AG08395 (cell line): ENCODE measurements at regions not wholly inside any gene's neighbourhood (a gene's known extent, or its start where the extent isn't known, plus 50 kb on each side); places are given as distances from the start of the nearest gene placed in this dataset.

Experiments used
- DNase-seq: peaks from one replicate; pipeline ENCODE4 v3.0.0; 2012; ENCODE audit warnings: mixed read lengths, low spot score

DNA sequence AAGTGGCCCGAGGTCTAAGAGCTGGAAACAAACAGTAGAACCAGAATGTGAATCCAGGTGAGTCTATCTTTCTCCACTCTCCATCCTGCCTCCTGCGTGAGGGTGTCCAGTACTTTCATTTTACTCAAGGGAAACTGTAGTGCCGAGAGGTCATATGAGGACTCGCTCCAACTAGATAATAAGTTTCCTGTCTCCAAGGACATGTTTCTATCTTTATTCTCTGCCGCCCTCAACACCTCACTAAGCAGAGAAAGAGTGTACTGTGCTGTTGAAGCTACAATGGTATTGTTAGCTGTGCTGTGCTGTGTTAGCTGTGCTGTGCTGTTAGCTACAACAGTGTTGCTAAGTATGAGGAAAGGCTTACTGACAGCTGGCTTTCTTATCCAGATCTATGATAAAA lies 137.9 kb upstream of the COL8A1 start:
- no peak for DNase-seq

DNA sequence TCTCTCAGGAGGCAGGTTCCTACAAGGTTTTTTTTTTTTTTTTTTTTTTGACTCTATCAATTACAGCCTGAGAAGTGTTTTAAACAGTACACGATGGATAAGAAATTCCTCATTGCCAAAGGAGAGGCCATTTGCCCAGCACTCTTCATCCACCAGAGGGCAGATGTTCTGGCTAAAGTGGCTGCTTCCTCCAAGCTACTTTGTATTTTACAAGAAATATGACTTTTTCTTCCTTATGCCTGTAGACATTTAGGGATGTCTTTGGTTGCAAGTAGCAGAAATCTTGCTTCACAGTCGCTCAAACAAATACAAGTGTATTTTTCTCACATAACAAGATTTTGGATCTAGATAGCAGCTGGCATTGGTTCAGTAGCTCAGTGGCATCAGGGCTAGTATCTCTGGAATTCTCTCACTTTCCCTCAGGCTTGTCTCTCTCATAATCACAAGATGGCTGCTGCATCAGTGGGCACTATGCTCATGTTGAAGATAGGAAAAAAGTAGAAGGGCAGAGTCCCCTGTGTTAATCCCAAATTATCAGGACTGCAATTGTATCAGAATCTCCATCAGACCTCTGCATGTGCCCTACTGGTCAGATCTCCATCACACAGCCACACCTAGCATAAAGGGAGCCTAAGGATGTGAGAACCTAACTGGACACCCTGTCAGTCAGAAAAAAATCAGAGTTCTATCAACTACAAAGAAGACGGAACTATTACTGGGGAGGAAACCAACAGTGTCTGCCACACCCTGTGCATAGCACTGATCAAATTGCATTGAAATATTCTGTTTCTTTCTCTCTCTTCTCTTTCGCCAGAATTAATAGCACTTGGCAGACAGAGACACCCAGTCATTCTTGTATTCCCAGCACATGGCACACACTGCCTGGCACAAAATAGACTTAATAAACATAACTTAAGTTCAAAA lies 138.9 kb upstream of the COL8A1 start:
- DNase-seq: peak; percentile 56

DNA sequence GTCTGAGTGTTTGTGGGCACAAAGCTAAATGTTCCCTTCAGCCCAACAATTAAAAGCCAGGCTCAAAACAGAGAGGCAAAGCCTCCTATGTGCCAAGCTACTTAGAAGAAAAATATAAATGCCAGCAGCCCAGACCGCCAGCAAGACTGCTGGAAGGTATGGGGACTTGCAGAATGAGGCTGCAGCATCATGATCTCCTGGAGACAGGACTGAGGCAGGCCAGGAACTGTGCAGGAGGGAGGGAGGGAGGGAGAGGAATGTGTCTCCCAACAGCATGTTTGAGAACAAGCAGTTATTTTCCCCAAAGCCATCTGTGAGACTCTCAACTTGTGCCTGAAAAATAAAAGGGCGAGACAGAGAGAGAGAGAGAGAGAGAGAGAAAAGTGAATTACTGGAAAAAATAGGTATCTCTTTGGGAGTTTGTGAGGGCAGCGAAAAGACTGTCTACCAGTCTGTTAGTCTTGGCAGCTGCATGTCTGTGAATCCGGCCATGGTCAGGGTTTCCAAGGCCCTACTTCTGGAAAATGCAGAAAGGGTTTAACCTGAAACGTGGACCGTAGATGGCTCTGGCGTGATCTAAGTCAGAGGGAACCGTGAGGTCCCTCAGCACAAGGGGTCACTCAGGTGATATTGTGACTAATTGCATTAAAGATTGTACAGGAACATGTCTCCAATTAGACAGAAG lies 139.7 kb upstream of the COL8A1 start:
- DNase-seq: peak; percentile 43

DNA sequence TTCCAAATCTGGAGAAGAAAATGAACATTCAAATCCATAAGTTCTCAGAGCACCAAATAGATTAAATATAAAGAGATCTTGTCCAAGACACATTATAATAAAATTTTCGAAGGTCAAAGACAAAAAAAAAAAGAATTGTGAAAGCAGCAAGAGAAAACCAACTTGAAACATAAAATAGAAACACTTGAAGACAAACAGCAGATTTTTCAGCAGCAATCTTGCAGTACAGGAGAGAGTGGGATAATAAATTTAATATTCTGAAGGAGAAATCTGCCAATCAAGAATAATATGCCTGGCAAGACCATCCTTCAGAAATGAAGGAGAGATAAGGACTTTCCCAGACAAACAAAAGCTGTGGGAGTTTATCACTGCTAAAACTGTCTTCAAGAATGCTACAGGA lies 150.5 kb upstream of the COL8A1 start:
- no peak for DNase-seq

DNA sequence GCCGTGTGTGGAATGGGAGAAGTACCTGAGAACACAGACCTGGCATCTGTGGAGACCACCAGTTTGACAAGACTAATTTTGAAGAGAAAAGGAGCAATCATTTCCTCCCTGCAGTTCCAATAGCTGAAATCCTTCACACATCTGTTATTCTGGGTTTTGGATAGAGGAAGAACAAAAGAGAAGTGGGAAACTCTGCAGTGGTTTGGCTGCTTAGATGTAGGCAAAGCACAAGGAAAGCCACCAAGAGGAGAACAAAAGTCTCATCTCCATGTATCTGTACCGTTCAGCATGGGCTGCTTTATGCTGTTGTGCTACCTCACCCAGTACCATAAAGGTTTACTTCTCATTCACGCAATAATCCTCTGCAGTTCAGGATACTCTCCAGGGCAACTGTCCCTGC lies 153.1 kb upstream of the COL8A1 start:
- no peak for DNase-seq

DNA sequence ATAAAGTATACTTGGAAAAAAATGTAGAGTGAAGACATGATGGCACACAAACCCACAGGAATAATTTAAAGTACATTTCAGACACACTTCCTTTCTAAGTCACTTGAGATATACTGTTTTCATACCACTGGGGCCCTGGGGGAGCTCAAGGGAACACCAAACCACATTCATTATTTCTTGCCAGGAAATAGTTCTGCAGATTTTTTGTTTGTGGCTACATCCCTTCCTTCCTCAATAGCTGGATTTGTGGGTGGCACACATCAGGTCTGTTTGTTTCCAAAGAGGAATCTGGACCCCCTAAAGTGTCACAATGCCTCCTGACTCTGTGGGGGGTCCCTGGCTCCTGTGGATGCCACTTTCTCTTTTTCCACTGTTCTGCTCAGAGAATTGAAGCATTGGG lies 153.5 kb upstream of the COL8A1 start:
- DNase-seq: peak; percentile 61

DNA sequence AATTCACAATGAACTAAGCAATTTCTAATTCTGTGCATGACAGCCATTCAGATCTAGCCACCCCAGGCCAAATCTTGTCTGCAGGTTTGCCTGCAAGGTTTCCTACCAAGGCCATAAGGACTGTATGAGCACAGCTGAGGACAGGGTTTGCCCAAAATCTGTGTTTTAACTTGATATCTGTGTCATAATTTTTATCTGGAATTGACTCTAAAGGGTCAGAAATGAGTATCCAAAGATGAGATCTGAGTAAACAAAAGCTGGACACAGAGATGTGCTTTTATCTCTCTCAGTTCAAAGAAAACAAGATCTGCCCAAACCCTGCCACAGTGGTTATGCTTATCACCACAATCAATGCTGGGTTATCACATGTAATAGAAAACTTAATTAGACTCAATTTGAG lies 154.6 kb upstream of the COL8A1 start:
- DNase-seq: no peak

DNA sequence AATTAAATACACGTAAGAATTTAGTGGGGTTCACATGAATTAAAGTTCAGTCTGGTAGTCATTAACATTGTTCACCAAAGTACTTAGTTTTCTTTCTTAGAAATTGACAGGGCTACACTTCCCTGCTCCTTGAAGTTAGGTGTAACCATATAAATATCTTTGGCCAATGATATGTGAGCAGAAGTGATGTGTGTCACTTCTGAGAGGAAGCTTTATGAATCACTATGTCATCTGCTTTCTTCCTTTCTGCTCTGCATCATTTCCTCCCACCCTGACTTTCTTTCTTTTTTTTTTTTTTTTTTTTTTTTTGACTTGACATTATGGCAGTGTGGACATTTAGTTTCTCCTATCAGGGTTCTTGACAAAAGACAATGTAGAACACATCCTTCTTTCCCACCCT lies 156.2 kb upstream of the COL8A1 start:
- DNase-seq: no peak

DNA sequence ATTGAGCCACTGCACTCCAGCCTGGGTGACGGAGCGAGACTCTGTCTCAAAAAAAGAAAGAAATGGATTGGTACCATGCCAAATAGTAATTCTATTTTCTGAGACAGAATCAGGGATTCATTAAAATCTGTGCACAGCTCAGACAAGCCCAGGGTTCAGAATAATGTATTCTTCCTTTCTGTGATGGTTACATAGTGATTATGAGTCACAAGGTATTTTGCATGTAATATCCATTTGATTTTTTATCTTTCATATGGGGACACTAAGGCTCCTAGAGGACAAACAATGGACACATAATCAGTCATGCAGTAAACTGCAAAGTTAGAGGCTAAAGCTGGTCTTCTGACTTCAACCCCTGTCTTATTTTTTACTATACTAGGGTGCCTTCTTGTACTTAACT lies 156.8 kb upstream of the COL8A1 start:
- no peak for DNase-seq

DNA sequence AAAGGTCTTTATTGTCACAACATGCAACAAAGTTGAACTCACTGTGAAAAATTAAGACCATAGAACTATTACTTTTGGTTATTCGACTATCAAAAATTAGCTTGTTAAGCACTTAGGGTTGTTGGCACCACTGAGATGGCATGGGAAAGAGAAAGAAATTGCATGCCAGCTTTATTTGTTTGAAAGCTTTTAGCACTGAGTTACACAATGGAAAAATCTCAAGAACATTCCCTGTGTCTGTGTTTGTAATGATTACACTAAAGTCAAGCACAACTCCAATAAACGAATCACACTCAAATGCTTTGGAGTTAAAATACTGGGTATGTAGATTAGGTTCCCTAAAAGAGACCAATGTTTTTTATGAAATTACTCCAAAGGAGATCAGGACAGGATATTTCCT lies 158.6 kb upstream of the COL8A1 start:
- no peak for DNase-seq

DNA sequence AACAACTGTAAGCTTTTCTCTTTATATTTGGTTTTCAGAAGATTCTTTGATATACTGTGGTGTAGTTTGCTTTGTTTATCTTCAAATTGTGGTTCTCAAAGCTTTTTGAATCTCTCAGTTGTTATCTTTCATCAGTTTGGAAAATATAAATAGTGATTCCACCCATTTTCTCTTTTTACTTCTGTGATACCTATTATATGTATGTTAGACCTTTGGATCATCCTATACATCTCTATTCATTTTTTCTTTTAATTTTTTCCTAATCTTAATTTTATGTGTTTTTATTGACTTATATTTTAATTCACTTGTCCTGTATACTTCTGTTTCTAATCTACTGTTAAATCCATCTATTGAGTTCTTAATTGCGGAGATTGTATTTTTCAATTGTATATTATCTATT lies 160.7 kb upstream of the COL8A1 start:
- no peak for DNase-seq

DNA sequence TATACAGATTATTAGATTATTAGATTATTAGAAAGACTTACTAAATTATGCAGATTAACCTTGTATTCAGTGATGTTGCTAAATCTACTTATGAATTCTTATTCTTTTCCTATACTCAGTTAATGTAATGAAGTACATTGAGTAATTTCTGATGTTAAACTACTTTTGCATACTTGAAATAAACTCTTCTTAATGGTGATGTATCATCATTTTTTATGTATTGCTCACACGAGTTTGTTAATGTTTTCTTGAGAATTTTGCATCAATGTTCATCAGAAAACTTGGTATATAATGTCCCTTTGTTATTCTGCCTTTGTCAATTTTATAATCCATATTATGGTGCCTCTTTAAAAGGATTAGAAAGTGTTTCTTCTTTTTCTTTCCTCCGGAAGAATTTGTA lies 163.2 kb upstream of the COL8A1 start:
- DNase-seq: no peak

DNA sequence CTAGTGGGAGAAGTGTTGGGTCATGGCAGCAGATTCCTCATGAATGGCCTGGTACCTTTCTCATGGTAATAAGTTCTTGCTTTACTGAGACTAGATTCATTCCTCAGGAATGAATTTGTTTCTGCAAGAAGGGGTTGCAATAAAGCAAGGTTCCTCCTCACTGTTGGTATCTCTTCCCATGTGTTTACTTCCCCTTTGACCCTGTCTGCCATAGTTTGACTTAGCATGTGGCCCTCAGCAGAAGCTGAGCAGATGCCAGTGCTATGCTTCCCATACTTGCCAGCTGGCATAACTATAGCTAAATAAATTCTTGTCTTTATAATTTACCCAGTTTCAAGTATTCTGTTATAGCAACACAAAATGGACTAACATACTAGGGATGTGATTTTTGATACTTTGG lies 163.6 kb upstream of the COL8A1 start:
- DNase-seq: no peak

DNA sequence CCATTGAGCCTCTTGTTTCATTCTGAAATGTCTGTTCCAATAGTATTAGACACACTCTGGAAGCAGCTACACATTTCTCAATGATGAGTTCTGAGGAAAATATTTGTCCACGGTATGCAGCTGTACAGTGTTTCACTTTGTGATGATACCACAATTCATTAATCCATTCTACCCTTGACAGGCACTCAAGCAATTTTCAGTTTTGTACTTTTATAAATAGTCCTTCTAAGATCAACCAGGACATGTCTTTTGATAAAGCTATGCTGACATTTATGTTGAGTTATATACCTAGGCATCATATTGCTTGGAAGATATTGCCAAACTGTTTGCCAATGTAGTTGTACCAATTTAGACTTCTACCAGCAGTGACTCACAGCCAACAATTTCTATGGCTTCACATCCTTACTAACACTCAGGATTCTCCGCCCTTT lies 165.1 kb upstream of the COL8A1 start:
- peak; percentile 53 for DNase-seq

DNA sequence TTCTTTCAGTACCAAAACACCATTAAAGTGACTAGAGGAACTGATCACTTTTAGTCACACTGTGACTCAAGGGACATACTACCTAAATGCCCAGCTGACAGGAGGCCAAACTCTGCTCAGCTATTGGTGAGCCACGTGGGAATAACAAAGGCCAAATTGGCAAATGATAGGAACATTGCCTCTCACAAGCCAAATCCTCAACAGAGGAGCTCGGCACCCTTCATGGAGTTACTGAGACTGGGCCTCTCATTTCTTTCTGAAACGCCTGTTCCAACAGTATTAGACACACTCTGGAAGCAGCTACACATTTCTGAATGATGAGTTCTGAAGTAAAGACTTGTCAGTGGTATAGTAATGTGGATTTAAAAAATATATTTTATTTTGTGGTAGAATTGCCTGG lies 166.0 kb upstream of the COL8A1 start:
- DNase-seq: no peak

DNA sequence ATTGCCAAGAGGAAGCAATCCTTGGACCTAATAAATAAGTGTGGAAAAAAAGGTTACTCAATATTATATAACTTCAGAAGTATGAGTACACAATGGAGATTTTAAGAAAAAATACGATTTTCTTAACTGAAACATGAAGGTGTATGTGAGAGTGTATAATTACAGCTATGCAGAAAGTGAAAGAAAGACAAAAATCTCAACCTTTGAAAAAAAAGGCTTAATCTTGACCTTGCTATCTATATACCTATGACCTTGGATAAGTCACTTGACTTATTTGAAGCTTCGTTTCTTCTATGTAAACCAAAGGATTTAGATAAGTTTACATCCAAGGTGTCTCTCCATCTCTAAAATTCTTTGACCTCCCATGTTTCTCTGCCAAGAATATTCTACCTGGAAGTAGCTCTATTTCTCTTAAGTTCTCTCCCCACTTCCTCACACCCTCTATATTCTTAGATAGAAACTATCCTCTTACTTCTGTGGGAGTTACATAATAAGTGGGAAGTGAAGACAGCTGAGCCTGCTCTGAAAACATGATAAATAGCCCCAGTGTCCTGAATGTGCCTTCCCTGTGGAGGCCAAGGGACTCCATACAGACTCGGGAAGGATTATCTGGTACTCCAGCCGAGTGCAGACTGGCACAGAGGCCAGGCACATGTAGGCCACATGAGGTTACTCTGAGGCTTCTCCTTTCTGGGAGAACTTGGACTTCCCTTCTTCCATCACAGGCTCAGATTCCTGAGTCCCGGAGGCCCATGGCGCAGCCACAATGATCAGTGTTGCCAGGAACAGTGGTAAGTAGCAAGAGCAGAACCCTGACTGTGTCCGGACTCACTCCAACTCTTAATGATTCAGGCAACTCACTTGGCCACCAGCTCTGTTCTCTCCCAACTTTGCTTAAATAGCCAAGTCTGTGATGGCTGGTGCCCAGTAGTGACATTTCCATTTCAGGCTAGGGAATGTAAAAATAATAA lies 166.8 kb upstream of the COL8A1 start:
- DNase-seq: no peak

DNA sequence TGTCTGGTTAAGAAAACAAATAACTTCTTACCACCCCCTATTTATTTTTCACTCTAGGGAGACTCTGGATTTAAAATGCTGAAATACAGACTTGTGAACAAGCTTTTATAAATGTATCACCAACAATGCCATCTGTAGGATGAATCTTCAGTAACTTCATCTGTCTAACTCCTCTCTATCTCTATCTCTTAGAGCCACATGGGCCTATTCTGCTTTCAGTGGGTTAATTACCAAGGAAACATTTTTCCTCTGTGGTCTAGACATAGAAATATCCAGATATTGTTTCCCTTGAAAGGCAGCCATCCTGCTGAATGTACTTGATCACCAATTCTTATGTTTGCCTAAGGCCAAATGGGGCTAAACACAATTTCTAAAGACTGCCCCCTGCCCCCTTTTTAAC lies 167.6 kb upstream of the COL8A1 start:
- no peak for DNase-seq

DNA sequence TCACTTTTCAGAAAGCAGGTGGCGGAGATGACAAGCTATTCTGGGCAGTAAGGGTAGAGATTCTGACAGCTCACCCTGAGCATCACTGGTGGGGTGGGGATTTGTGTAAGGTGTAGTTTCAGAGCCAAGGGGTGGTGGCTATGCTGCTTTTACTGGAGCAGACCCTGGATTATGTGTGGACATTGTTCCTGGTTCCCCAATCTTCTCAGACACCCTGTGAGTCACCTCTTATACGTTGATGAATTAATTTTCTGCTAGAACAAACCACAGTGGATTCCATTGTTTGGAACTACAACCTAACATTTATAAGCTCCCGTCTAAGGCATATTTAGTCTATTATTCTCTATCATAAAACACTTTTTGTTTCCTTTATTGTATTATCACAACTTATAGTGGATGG lies 169.5 kb upstream of the COL8A1 start:
- no peak for DNase-seq

DNA sequence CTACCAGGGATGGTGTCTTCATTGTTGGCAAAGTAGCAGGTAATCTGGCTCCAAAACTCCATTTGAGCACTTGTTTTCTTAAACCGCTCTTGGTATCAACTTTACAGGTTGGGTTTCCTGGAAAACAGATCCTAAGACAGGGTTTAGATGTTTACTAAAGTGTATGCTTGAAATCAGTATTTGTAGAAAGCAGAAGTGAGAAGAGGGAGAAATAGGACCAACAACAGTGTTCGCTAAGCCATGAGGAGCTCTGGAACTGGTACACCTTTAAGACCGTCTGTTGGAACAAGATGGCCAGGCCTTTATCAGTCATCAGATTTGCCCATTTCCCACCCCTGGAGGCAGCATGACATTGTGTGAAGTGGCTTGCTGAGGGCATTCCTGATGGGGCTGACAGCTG lies 171.0 kb upstream of the COL8A1 start:
- no peak for DNase-seq

DNA sequence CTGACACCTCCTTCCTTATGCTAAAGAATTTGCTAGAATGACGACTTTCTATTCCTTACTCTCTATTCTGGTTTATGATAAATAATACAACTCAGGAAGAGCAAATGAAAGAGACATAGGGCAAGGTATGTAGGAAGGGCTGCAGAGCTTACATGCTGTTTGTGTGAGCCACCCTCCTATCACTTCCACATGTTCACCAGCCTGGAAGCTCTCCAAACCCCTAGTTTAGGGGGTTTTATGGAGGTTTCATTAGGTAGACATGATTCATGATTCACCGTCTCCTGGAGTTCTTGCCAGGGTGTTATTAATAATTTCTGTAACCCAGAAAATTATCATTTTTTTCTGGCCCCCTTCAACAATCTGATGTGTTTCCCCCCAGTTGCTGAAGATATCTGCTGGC lies 172.1 kb upstream of the COL8A1 start:
- no peak for DNase-seq

DNA sequence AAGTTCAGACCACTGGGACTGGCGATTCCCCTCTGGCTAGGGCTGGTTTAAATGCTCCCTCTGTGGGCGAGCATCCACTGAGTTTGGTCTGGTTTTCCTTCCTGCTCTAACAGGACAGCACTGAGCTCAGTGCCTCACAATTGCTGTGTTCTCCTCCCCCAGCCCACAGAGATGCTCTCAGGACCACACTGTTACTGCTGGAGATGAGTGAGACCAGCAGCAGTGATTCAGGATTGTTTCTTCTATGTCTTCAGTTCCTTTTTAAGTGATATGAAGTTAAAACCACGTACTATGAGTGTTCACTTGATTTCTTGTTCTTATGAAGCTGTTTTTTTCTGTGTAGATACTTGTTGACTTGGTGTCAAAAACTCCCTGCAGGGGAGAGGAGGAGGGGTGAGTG lies 180.4 kb upstream of the COL8A1 start:
- no peak for DNase-seq

DNA sequence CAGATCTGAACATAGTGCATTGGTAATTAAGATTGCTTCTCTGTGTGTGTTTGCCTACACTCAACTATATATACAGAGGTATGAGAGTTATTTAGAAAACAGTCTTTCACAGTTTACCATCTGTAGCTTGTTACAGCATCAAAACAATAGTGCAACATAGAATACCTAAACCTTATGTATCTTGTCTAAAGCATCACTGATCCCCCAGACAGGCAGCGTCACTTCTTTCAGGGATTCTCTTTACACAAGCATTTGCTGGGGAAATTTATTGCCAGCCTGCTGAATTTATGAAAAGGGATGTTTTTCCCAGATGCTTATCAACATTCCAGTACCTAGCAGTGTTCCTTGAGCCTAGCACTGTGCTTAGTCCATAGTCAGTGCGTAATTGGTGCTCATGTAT lies 195.8 kb upstream of the COL8A1 start:
- DNase-seq: no peak
